Tibial nerve (tissue), 3 donors: ENCODE measurements at regions not wholly inside any gene's neighbourhood (a gene's known extent, or its start where the extent isn't known, plus 50 kb on each side); places are given as distances from the start of the nearest gene placed in this dataset.

Experiments
- EP300 ChIP-seq, 2 donors: sonication (generic); formaldehyde crosslinking; IDR thresholded peaks; one replicate each; pipeline ENCODE4 v1.6.1; 2017; ENCODE audit warnings: antibody characterized with exemption in 2 of 2, mild to moderate bottlenecking in 1 of 2
- POLR2A ChIP-seq, 2 donors: fragments of 450-650 bp; IDR thresholded peaks; one replicate each; pipeline ENCODE4 v1.6.1; 2017; ENCODE audit warnings: antibody characterized with exemption in 2 of 2, mild to moderate bottlenecking in 2 of 2, moderate library complexity in 2 of 2

GRCh38 chr11:121909596-121909995 lies 206.4 kb downstream of the BLID start:
- TF ChIP-seq EP300 (IDR thresholded peaks at IDR 0.05) (no peak), POLR2A (IDR thresholded peaks at IDR 0.05) (no peak)
